Type B pancreatic cell (in vitro differentiated cells): ENCODE measurements at regions not wholly inside any gene's neighbourhood (a gene's known extent, or its start where the extent isn't known, plus 50 kb on each side); places are given as distances from the start of the nearest gene placed in this dataset.

ENCODE experiments used
- DNase-seq: peaks from one replicate; pipeline ENCODE4 v3.0.0; 2021; ENCODE audit warnings: mixed read lengths; ENCODE audit not compliant: unreplicated experiment; ENCODE audit errors: extremely low spot score
- H3K27ac Mint-ChIP-seq: 2 replicates; pipeline ENCODE4 v1.8.0; 2021; ENCODE audit warnings: mild to moderate bottlenecking, mixed read lengths
- H3K27me3 Mint-ChIP-seq: 2 replicates; pipeline ENCODE4 v1.8.0; 2021; ENCODE audit warnings: mixed read lengths
- H3K36me3 Mint-ChIP-seq: 2 replicates; pipeline ENCODE4 v1.8.0; 2021; ENCODE audit warnings: mixed read lengths
- H3K4me1 Mint-ChIP-seq: one replicate; pipeline ENCODE4 v1.8.0; 2021; ENCODE audit warnings: mixed read lengths; ENCODE audit not compliant: unreplicated experiment
- H3K4me3 Mint-ChIP-seq: 2 replicates; pipeline ENCODE4 v1.8.0; 2021; ENCODE audit warnings: mild to moderate bottlenecking, mixed read lengths
- H3K9me3 Mint-ChIP-seq: 2 replicates; pipeline ENCODE4 v1.8.0; 2021; ENCODE audit warnings: mixed read lengths
- TF ChIP-seq, protein P1 (sequence below): fragments of 200-600 bp; sonication (generic); conservative IDR thresholded peaks from 2 replicates; pipeline ENCODE4 v1.5.0; 2021; ENCODE audit warnings: antibody characterized with exemption, mild to moderate bottlenecking

DNA sequence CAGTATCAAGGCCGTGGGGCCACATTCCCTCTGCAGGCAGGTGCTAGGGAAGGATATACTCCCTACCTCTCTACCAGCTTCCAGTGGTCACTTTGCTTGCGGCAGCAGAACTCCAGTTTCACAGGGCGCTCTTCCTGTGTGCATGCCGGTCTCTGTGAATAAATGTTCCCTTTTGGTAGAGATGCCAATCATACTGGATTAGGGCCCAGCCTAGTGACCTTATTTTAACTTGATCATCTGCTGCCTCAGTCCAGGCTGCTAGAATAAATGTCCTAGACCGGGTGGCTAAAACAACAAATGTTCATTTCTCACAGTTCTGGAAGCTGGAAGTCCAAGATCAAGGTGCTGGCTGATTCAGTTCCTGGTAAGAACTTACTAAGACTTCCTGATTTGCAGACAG is 198.8 kb upstream of the TMEM132C start:
- Mint-ChIP-seq H3K27me3 (peaks cover 5% of the 10 kb centered on the region), H3K9me3 (no peaks in the 10 kb centered on the region), H3K27ac (no peak overlapping the region), H3K4me1 (no peaks in the 10 kb centered on the region), H3K4me3 (no peak overlapping the region), H3K36me3 (no peaks in the 10 kb centered on the region)
- no peak for DNase-seq
- TF ChIP-seq, protein P1, sequence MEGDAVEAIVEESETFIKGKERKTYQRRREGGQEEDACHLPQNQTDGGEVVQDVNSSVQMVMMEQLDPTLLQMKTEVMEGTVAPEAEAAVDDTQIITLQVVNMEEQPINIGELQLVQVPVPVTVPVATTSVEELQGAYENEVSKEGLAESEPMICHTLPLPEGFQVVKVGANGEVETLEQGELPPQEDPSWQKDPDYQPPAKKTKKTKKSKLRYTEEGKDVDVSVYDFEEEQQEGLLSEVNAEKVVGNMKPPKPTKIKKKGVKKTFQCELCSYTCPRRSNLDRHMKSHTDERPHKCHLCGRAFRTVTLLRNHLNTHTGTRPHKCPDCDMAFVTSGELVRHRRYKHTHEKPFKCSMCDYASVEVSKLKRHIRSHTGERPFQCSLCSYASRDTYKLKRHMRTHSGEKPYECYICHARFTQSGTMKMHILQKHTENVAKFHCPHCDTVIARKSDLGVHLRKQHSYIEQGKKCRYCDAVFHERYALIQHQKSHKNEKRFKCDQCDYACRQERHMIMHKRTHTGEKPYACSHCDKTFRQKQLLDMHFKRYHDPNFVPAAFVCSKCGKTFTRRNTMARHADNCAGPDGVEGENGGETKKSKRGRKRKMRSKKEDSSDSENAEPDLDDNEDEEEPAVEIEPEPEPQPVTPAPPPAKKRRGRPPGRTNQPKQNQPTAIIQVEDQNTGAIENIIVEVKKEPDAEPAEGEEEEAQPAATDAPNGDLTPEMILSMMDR: no peak

- Mint-ChIP-seq H3K27ac (no peak overlapping the region), H3K27me3 (peaks cover 6% of the 10 kb centered on the region), H3K4me3 (no peak overlapping the region), H3K36me3 (no peaks in the 10 kb centered on the region), H3K4me1 (no peaks in the 10 kb centered on the region), H3K9me3 (no peaks in the 10 kb centered on the region)
- no peak for DNase-seq
- TF ChIP-seq, protein P1: peak; percentile 95
Measured at GRCh38 chr12:128069359-128069997, 197.5 kb upstream of the TMEM132C start.

DNA sequence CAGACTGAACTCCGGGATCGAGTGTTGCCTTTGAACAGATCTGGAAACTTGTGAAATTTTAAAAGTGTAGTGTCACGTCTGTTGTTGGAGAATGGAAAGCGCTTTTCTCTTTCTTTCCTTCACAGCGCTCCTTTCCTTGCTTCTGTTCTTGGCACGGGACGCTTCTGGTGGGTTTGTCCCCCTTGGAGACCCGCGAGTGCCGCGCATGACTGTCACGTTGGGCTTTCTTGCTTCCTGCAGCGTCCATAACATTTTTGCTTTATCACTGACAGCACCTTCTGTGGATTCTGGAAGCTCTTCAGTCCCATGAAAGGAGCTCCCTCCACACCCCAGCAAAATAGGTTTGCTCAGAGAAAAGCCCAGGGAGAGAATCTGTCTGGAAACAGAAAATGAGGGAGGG is 193.0 kb upstream of the TMEM132C start:
- H3K4me1 Mint-ChIP-seq: peaks cover 10% of the 10 kb centered on the region
- DNase-seq: no peak
- no peaks in the 10 kb centered on the region for H3K36me3 Mint-ChIP-seq
- H3K4me3 Mint-ChIP-seq: no peak overlapping the region
- H3K27me3 Mint-ChIP-seq: peaks cover 6% of the 10 kb centered on the region
- TF ChIP-seq, protein P1: no peak
- no peak overlapping the region for H3K27ac Mint-ChIP-seq
- H3K9me3 Mint-ChIP-seq: peaks cover 11% of the 10 kb centered on the region

DNA sequence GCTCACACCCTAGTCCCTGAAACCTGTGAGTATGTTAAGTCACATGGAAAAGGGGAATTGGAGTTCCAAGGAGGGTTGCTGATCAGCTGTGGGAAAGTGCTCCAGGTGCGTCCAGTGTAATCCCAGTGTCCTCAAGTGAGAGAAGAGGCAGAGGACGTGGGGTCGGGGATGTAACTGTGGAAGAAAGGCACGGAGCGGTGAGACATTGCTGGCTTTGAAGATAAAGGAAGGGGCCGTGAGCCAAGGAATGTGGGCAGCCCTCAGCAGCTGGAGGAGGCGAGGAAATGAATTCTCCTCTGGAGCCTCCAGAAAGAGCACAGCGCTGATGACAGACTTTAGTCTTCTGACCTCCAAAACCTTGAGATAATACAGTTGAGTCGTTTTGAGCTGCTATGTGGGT is 191.6 kb upstream of the TMEM132C start:
- H3K4me3 Mint-ChIP-seq: no peak overlapping the region
- H3K36me3 Mint-ChIP-seq: no peaks in the 10 kb centered on the region
- TF ChIP-seq, protein P1: no peak
- peaks cover 11% of the 10 kb centered on the region for H3K9me3 Mint-ChIP-seq
- H3K27me3 Mint-ChIP-seq: peaks cover 6% of the 10 kb centered on the region
- no peak overlapping the region for H3K27ac Mint-ChIP-seq
- no peak for DNase-seq
- peaks cover 10% of the 10 kb centered on the region for H3K4me1 Mint-ChIP-seq

DNA sequence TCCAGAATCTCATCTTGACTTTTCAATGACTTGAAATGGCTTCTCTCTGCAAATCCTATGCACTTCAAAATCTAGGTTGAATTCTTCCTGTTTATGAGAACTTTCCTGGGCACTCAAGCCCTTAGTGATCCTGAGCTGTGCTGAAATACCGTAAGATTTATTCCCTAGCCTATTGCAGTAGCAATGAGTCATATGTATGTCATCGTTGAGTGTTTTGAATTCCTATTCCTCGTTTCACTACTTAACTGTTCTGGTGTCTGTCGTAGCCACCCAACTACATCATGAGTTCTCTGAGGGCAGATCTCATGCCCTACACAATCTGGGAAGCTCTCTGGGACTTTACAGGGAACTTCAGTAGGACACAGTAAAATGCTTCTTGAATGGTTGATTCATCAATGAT is 190.8 kb upstream of the TMEM132C start:
- TF ChIP-seq, protein P1: no peak
- Mint-ChIP-seq H3K4me3 (no peak overlapping the region), H3K27ac (no peak overlapping the region), H3K9me3 (peaks cover 11% of the 10 kb centered on the region), H3K36me3 (no peaks in the 10 kb centered on the region), H3K27me3 (peaks cover 6% of the 10 kb centered on the region), H3K4me1 (peaks cover 10% of the 10 kb centered on the region)
- no peak for DNase-seq
